HG03045 (cell line): ENCODE measurements at regions not wholly inside any gene's neighbourhood (a gene's known extent, or its start where the extent isn't known, plus 50 kb on each side); places are given as distances from the start of the nearest gene placed in this dataset.

Experiments
- ATAC-seq: cut with Tn5 transposase; IDR thresholded peaks from one replicate; pipeline ENCODE4 v1.9.1; 2021; ENCODE audit warnings: mild to moderate bottlenecking, moderate library complexity; ENCODE audit not compliant: unreplicated experiment

- no peak for ATAC-seq
Measured at GRCh38 chr9:16092142-16093091, 539.6 kb downstream of the CCDC171 start.

GRCh38 chr9:16098306-16098705, 545.5 kb downstream of the CCDC171 start:
- ATAC-seq = no peak

- no peak for ATAC-seq
Measured at GRCh38 chr9:16099732-16100536, 547.1 kb downstream of the CCDC171 start.

- ATAC-seq = no peak
Measured at GRCh38 chr9:16100537-16101091, 547.8 kb downstream of the CCDC171 start.

- no peak for ATAC-seq
Measured at GRCh38 chr9:16102154-16102553, 549.3 kb downstream of the CCDC171 start.

GRCh38 chr9:16103620-16104397, 551.0 kb downstream of the CCDC171 start:
- ATAC-seq = no peak

GRCh38 chr9:16105168-16106020, 552.6 kb downstream of the CCDC171 start:
- no peak for ATAC-seq

- ATAC-seq = no peak
Measured at GRCh38 chr9:16106021-16106571, 553.3 kb downstream of the CCDC171 start.

GRCh38 chr9:16112116-16112515, 559.3 kb downstream of the CCDC171 start:
- ATAC-seq = no peak

- no peak for ATAC-seq
Measured at GRCh38 chr9:16115994-16116393, 563.2 kb downstream of the CCDC171 start.

- ATAC-seq = no peak
Measured at GRCh38 chr9:16118043-16118442, 565.2 kb downstream of the CCDC171 start.

GRCh38 chr9:16119261-16120230, 566.7 kb downstream of the CCDC171 start:
- no peak for ATAC-seq

GRCh38 chr9:16120231-16120641, 567.4 kb downstream of the CCDC171 start:
- ATAC-seq = no peak

GRCh38 chr9:16120727-16121126, 567.9 kb downstream of the CCDC171 start:
- no peak for ATAC-seq

GRCh38 chr9:16121168-16121567, 568.3 kb downstream of the CCDC171 start:
- ATAC-seq = no peak

GRCh38 chr9:16121601-16122286, 568.9 kb downstream of the CCDC171 start:
- ATAC-seq = no peak

- no peak for ATAC-seq
Measured at GRCh38 chr9:16125629-16126028, 572.8 kb downstream of the CCDC171 start.

- ATAC-seq = no peak
Measured at GRCh38 chr9:16126042-16126441, 573.2 kb downstream of the CCDC171 start.
